ENCODE measurements at regions not wholly inside any gene's neighbourhood (a gene's known extent, or its start where the extent isn't known, plus 50 kb on each side); places are given as distances from the start of the nearest gene placed in this dataset.

DNA sequence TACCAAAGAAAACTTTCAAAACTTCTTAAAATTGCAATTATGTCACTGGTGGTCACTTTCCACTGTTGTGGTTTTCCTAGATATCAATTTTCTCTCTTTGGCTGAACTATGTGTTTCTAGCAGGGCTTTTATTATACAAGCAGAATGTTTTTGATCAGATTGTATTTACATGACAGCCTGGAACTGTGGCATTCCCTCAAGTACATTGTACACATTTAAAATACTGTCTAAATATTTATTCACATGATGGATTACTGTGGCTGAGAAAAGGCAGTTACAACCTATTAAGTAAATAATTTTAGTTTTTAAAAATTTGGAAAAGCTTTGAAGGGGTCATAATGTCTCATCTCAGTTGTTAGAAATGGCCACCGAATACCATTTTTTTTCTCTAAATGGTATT lies 231.9 kb upstream of the PPP1R3A start:
- TF ChIP-seq, protein P1, sequence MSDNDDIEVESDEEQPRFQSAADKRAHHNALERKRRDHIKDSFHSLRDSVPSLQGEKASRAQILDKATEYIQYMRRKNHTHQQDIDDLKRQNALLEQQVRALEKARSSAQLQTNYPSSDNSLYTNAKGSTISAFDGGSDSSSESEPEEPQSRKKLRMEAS (IDR thresholded peaks at IDR 0.05) = no peak
- no peak for TF ChIP-seq FOXM1 (IDR thresholded peaks at IDR 0.05; ENCODE audit: borderline replicate concordance, low read depth)
- no peak for TF ChIP-seq YY1 (IDR thresholded peaks at IDR 0.05; ENCODE audit: low read depth)
- TF ChIP-seq TEAD4 (IDR thresholded peaks at IDR 0.05) = no peak
- TF ChIP-seq CREB1 (IDR thresholded peaks at IDR 0.05; ENCODE audit: low read depth) = no peak

All from Ishikawa (cell line).